Right atrium auricular region (tissue), 2 donors: ENCODE measurements at regions not wholly inside any gene's neighbourhood (a gene's known extent, or its start where the extent isn't known, plus 50 kb on each side); places are given as distances from the start of the nearest gene placed in this dataset.

Experiments used
- DNase-seq: peaks from one replicate; pipeline ENCODE4 v3.0.0-alpha.2; 2019; ENCODE audit warnings: low spot score
- H3K27ac ChIP-seq, 2 donors: fragments of 200-600 bp; sonication (generic); 1 replicate in 1 of 2; 2 replicates in 1 of 2; pipeline ENCODE4 v1.5.1; 2016 to 2019
- H3K27me3 ChIP-seq, 2 donors: fragments of 200-600 bp; sonication (generic); one replicate each; pipeline versions ENCODE4 v1.5.1 to v1.6.0; 2017 to 2019
- H3K36me3 ChIP-seq: fragments of 200-600 bp; sonication (generic); one replicate; pipeline ENCODE4 v1.5.1; 2016
- H3K4me1 ChIP-seq, 2 donors: fragments of 200-600 bp; sonication (generic); one replicate each; pipeline versions ENCODE4 v1.5.1 to v1.6.0; 2017 to 2019
- H3K4me3 ChIP-seq, 2 donors: fragments of 200-600 bp; sonication (generic); 1 replicate in 1 of 2; 2 replicates in 1 of 2; pipeline ENCODE4 v1.5.1; 2017 to 2019; ENCODE audit warnings: mild to moderate bottlenecking in 1 of 2, moderate library complexity in 1 of 2
- H3K9me3 ChIP-seq, 2 donors: fragments of 200-600 bp; sonication (generic); one replicate each; pipeline ENCODE4 v1.5.1; 2019
- CTCF ChIP-seq, 2 donors: fragments of 200-600 bp; sonication (generic); IDR thresholded peaks; one replicate each; pipeline ENCODE4 v1.5.1; 2019; ENCODE audit warnings: antibody characterized with exemption in 2 of 2

DNA sequence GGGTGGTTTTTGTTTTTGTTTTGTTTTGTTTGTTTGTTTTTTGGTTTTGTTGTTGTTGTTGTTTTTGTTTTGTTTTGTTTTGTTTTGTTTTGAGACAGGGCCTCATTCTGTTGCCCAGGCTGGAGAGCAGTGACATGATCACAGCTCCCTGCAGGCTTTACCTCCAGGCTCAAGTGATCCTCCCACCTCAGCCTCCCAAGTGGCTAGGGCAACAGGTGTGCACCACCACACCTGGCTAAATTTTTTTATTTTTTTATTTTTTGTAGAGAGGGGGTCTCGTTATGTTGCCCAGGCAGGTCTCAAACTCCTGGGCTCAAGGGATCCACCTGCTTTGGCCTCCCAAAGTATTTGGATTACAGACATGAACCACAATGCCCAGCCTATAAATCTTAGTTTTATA, 115.9 kb upstream of the NFE2L3 start:
- Histone ChIP-seq H3K4me1 (no peaks in the 10 kb centered on the region), H3K4me3 (no peak overlapping the region), H3K27ac (no peak overlapping the region), H3K9me3 (no peaks in the 10 kb centered on the region), H3K36me3 (no peaks in the 10 kb centered on the region), H3K27me3 (no peaks in the 10 kb centered on the region)
- DNase-seq, result no peak
- no peak for TF ChIP-seq CTCF (IDR thresholded peaks at IDR 0.05)

GRCh38 chr7:26038201-26038990, 113.6 kb upstream of the NFE2L3 start:
- H3K4me1 ChIP-seq, result no peaks in the 10 kb centered on the region
- no peak overlapping the region for H3K4me3 ChIP-seq
- no peaks in the 10 kb centered on the region for H3K27me3 ChIP-seq
- no peaks in the 10 kb centered on the region for H3K9me3 ChIP-seq
- DNase-seq, result no peak
- no peak for TF ChIP-seq CTCF (IDR thresholded peaks at IDR 0.05)
- no peaks in the 10 kb centered on the region for H3K36me3 ChIP-seq
- no peak overlapping the region for H3K27ac ChIP-seq

- no peak overlapping the region for H3K27ac ChIP-seq
- TF ChIP-seq CTCF (IDR thresholded peaks at IDR 0.05), result no peak
- H3K4me1 ChIP-seq, result no peaks in the 10 kb centered on the region
- H3K27me3 ChIP-seq, result no peaks in the 10 kb centered on the region
- no peak for DNase-seq
- no peaks in the 10 kb centered on the region for H3K9me3 ChIP-seq
- H3K36me3 ChIP-seq, result no peaks in the 10 kb centered on the region
- H3K4me3 ChIP-seq, result no peak overlapping the region
Measured at GRCh38 chr7:26040085-26040484, 111.9 kb upstream of the NFE2L3 start.

DNA sequence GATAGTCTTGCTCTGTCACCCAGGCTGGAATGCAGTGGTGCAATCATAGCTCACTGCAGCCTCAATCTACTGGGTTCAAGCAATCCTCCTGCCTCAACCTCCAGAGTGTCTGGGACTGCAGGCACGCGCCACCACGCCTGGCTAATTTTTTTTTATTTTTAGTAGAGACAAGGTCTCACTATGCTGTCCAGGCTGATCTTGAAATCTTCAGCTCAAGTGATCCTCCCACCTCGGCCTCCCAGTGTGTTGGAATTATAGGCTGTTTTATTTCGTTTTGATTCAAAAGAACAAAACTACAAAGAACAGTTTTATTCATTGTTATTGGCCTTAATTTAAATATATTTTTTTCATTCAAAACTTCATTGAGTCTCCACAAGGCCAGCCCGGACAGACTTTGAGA, 109.8 kb upstream of the NFE2L3 start:
- Histone ChIP-seq H3K27ac (no peak overlapping the region), H3K36me3 (no peaks in the 10 kb centered on the region), H3K4me3 (no peak overlapping the region), H3K9me3 (no peaks in the 10 kb centered on the region), H3K27me3 (no peaks in the 10 kb centered on the region), H3K4me1 (no peaks in the 10 kb centered on the region)
- no peak for DNase-seq
- no peak for TF ChIP-seq CTCF (IDR thresholded peaks at IDR 0.05)

DNA sequence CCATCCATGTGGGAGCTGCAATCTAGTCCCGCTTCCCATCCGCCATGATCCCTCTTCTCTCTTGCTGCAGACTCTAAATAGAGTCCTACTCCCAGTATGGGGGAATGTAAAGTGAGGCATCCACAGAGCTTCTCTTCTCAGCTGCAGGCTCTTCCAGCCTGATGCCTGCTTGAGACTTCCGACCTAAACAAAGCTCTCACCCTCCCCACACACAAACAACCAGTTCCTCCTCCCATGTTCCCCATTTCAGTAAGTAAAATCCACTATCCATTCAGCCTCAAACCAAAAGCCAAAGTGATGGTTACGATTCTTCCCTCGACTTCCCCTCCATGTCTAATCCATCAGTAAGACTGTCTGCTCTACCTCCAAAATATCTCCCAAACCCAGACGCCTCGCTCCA, 108.2 kb upstream of the NFE2L3 start:
- no peak for DNase-seq
- no peak for TF ChIP-seq CTCF (IDR thresholded peaks at IDR 0.05)
- H3K27ac ChIP-seq, result no peak overlapping the region
- H3K4me3 ChIP-seq, result no peak overlapping the region
- H3K36me3 ChIP-seq, result no peaks in the 10 kb centered on the region
- no peaks in the 10 kb centered on the region for H3K4me1 ChIP-seq
- no peaks in the 10 kb centered on the region for H3K27me3 ChIP-seq
- H3K9me3 ChIP-seq, result no peaks in the 10 kb centered on the region

GRCh38 chr7:26044320-26044719, 107.7 kb upstream of the NFE2L3 start:
- Histone ChIP-seq H3K27me3 (no peaks in the 10 kb centered on the region), H3K27ac (no peak overlapping the region), H3K9me3 (no peaks in the 10 kb centered on the region), H3K4me3 (no peak overlapping the region), H3K4me1 (no peaks in the 10 kb centered on the region), H3K36me3 (no peaks in the 10 kb centered on the region)
- no peak for TF ChIP-seq CTCF (IDR thresholded peaks at IDR 0.05)
- no peak for DNase-seq
